ENCODE measurements at regions not wholly inside any gene's neighbourhood (a gene's known extent, or its start where the extent isn't known, plus 50 kb on each side); places are given as distances from the start of the nearest gene placed in this dataset.

DNA sequence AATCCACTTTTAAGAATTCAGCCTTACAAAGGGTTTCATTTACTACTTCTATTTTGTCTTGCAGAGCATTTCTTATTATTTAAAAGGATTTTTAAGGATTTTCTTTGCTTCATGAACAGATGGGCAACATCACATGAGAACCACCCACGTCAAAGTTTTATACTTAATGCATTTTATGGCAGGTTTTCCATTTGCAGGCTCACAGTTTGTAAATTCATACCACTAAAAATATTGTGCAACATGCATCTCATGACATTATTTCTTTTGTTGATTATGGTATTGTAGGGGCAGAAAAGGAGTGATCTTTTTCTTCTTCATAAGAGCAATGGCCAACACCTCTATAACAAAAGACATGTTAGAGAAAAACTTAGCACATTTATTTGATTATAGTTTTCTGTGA, 554.0 kb upstream of the SPRY2 start:
- CTCF ChIA-PET, result no interaction called here
- no TSS peak for BruUV-seq (replicated peaks)

DNA sequence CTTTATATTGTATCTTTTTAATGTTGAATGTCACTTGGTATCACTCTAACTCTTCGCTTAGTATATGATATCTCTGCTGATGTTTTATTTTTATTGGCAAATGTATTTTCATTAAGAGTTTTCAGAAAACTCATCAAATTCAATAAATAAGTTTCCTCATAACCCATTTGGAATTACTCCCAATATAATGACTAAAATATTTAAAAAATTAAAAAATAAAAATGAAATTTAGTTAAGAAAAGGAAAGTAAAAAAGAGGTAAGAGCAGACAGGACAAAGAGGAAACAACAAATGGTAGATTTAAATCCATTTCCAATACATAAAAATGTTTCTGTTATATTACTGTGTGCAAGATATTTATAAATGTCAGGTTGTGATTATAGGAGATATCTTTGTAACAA, 548.9 kb upstream of the SPRY2 start:
- Histone ChIP-seq H3F3A (ENCODE audit: low read length, unreplicated experiment) (no peaks in the 10 kb centered on the region), H3K9ac (ENCODE audit: low read length) (no peak overlapping the region), H3K9me3 (ENCODE audit: low read length) (no peaks in the 10 kb centered on the region), H3K27me3 (ENCODE audit: low read length) (no peaks in the 10 kb centered on the region), H3K4me3 (ENCODE audit: low read length) (no peak overlapping the region), H3K27ac (ENCODE audit: low read length) (no peak overlapping the region), H3K36me3 (ENCODE audit: low read depth, low read length) (no peaks in the 10 kb centered on the region), H3K4me2 (ENCODE audit: low read length) (no peak overlapping the region), H4K20me1 (ENCODE audit: low read length) (no peaks in the 10 kb centered on the region), H3K4me1 (ENCODE audit: insufficient read depth, low read length) (no peaks in the 10 kb centered on the region), H3K9me2 (replicated peaks; ENCODE audit: low read length) (no peaks in the 10 kb centered on the region), H2AFZ (ENCODE audit: low read length) (no peak overlapping the region), H3K79me2 (ENCODE audit: low read length) (no peaks in the 10 kb centered on the region)
- TF ChIP-seq, protein P1, sequence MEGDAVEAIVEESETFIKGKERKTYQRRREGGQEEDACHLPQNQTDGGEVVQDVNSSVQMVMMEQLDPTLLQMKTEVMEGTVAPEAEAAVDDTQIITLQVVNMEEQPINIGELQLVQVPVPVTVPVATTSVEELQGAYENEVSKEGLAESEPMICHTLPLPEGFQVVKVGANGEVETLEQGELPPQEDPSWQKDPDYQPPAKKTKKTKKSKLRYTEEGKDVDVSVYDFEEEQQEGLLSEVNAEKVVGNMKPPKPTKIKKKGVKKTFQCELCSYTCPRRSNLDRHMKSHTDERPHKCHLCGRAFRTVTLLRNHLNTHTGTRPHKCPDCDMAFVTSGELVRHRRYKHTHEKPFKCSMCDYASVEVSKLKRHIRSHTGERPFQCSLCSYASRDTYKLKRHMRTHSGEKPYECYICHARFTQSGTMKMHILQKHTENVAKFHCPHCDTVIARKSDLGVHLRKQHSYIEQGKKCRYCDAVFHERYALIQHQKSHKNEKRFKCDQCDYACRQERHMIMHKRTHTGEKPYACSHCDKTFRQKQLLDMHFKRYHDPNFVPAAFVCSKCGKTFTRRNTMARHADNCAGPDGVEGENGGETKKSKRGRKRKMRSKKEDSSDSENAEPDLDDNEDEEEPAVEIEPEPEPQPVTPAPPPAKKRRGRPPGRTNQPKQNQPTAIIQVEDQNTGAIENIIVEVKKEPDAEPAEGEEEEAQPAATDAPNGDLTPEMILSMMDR (conservative IDR thresholded peaks at IDR 0.05; ENCODE audit: low read depth, low read length), result no peak
- no peak for TF ChIP-seq EZH2phosphoT487 (IDR thresholded peaks at IDR 0.05; ENCODE audit: borderline replicate concordance, low read length)
- TF ChIP-seq EZH2 (IDR thresholded peaks at IDR 0.05; ENCODE audit: low read length, unreplicated experiment), result no peak
- POLR2A ChIA-PET (ENCODE audit: unreplicated experiment), result no interaction called here
- intact Hi-C loops (cut with micrococcal nuclease), result no loop called here
- DNase-seq (no peak), ATAC-seq (no peak)
- BruUV-seq (replicated peaks), result no TSS peak
- CTCF ChIA-PET, result no interaction called here

More for the DNA sequence above, 554.0 kb upstream of the SPRY2 start:
- H3K79me2 ChIP-seq (ENCODE audit: low read length), result no peaks in the 10 kb centered on the region
- no peak for ATAC-seq
- POLR2A ChIA-PET (ENCODE audit: unreplicated experiment), result no interaction called here
- H3K4me3 ChIP-seq (ENCODE audit: low read length), result no peak overlapping the region
- TF ChIP-seq, protein P1 (conservative IDR thresholded peaks at IDR 0.05; ENCODE audit: low read depth, low read length), result no peak
- no peak for TF ChIP-seq EZH2 (IDR thresholded peaks at IDR 0.05; ENCODE audit: low read length, unreplicated experiment)
- no peak for TF ChIP-seq EZH2phosphoT487 (IDR thresholded peaks at IDR 0.05; ENCODE audit: borderline replicate concordance, low read length)
- H4K20me1 ChIP-seq (ENCODE audit: low read length), result no peaks in the 10 kb centered on the region
- no peaks in the 10 kb centered on the region for H3F3A ChIP-seq (ENCODE audit: low read length, unreplicated experiment)
- H3K27ac ChIP-seq (ENCODE audit: low read length), result no peak overlapping the region
- intact Hi-C loops (cut with micrococcal nuclease), result no loop called here
- no peaks in the 10 kb centered on the region for H3K27me3 ChIP-seq (ENCODE audit: low read length)
- H3K9me2 ChIP-seq (replicated peaks; ENCODE audit: low read length), result no peaks in the 10 kb centered on the region
- DNase-seq, result no peak
- H3K4me1 ChIP-seq (ENCODE audit: insufficient read depth, low read length), result no peaks in the 10 kb centered on the region
- H3K36me3 ChIP-seq (ENCODE audit: low read depth, low read length), result no peaks in the 10 kb centered on the region
- H3K4me2 ChIP-seq (ENCODE audit: low read length), result no peak overlapping the region
- H3K9me3 ChIP-seq (ENCODE audit: low read length), result no peaks in the 10 kb centered on the region
- no peak overlapping the region for H3K9ac ChIP-seq (ENCODE audit: low read length)
- no peak overlapping the region for H2AFZ ChIP-seq (ENCODE audit: low read length)

DNA sequence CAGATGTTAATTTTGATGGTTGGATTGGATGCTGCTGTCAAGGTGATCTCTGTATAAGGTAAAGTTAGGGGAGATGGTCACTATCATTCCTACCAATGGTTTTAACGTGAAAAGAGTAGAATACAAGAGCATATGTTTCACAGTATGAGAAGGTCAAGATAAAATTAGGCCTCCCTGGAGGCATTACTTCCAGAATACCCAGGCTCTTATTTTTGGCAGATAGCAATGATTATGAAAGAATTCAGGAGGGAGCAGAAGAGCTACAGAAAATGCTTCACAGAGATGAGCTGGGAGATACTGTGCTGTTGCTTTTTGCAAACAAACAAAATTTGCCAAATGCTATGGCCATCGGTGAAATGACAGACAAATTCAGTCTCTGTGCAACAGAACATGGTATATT, 547.5 kb upstream of the SPRY2 start:
- Histone ChIP-seq H3K9me3 (ENCODE audit: low read length) (no peaks in the 10 kb centered on the region), H2AFZ (ENCODE audit: low read length) (no peak overlapping the region), H3K4me1 (ENCODE audit: insufficient read depth, low read length) (no peaks in the 10 kb centered on the region), H3K79me2 (ENCODE audit: low read length) (no peaks in the 10 kb centered on the region), H4K20me1 (ENCODE audit: low read length) (no peaks in the 10 kb centered on the region), H3F3A (ENCODE audit: low read length, unreplicated experiment) (no peaks in the 10 kb centered on the region), H3K27me3 (ENCODE audit: low read length) (no peaks in the 10 kb centered on the region), H3K4me2 (ENCODE audit: low read length) (no peak overlapping the region), H3K27ac (ENCODE audit: low read length) (no peak overlapping the region), H3K9me2 (replicated peaks; ENCODE audit: low read length) (no peaks in the 10 kb centered on the region), H3K4me3 (ENCODE audit: low read length) (no peak overlapping the region), H3K36me3 (ENCODE audit: low read depth, low read length) (no peaks in the 10 kb centered on the region), H3K9ac (ENCODE audit: low read length) (no peak overlapping the region)
- TF ChIP-seq EZH2 (IDR thresholded peaks at IDR 0.05; ENCODE audit: low read length, unreplicated experiment), result no peak
- TF ChIP-seq, protein P1 (conservative IDR thresholded peaks at IDR 0.05; ENCODE audit: low read depth, low read length), result no peak
- no peak for TF ChIP-seq EZH2phosphoT487 (IDR thresholded peaks at IDR 0.05; ENCODE audit: borderline replicate concordance, low read length)
- ATAC-seq (no peak), DNase-seq (no peak)
- no TSS peak for BruUV-seq (replicated peaks)
- intact Hi-C loops (cut with micrococcal nuclease), result no loop called here
- ChIA-PET CTCF (no interaction called here), POLR2A (ENCODE audit: unreplicated experiment) (no interaction called here)
